CD4-positive, alpha-beta T cell treated with Interferon alpha-2 for 1 hour (primary cell): ENCODE measurements at regions not wholly inside any gene's neighbourhood (a gene's known extent, or its start where the extent isn't known, plus 50 kb on each side); places are given as distances from the start of the nearest gene placed in this dataset.

Experiments used
- DNase-seq, 2 donors: peaks; one replicate each; pipeline ENCODE4 v3.0.0-alpha.2; 2020 to 2022

DNA sequence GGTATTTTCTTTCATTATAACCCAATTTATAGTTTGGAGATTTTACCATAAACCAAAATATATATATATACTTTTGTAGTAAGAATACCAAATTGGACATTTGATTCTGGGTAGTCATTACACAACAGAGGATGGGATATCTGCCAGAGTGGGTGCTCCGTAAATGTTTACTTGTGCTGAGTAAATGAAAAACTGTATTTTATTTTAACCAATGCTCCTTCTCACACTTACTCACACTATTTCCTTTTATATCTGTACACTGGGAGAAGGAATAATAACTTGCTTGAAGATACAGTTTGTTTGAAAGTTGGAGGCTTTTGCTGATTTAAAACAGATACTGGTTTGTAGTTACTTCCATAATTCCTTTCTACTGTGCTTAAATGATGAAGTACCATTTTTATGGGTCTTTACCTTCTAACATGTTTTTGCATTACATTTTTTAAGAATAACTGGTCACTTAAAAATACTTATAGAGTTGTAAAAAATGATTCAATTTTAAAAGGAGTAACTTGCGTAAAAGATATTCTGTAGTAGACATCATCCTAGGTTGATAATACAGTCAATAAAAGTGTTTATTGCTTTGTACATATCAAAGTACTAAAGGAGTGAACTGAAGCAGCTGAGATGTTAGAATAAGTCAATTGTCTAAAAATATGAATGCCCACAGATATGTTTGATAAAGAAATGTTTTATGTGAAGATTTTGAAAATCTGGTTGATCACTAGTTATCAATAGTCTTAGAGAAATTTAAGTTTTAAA is 411.7 kb downstream of the UTRN start:
- DNase-seq: no peak

DNA sequence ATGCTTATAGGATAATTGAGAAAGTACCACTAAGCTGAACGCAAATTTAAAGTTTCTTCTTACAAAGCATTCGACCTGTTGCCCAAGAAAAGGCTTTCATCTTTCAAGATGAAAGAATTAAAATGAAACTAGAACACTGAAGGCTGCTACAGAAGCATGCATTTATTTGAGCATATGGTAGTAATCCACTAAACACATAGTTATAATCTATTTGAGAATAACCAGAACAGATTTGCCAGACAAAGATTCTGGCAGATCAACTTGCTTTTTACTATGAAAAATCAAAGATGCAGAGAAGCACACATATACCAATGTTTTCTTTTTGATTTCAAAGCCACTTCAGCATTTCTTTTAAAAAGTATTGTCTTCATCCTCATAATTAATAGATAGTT is 412.2 kb downstream of the UTRN start:
- no peak for DNase-seq

DNA sequence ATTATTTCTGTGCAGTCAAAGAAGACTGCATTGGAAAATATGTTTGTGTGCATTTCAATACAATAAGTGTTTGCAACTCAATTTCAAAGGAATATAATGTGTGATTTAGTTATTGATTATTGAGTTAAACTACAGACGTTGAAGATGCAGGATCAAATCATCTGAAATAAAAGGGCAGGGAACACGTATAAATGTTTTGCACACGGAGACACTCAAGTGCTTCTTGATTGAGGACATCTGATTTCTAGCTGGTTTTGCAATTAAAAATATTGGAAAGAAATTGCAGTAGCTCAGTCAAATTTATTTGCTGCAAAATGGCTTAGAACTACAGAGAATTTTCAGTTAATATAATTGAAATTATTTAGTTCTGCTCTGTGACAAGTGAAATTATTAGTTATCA is 412.7 kb downstream of the UTRN start:
- DNase-seq: no peak

DNA sequence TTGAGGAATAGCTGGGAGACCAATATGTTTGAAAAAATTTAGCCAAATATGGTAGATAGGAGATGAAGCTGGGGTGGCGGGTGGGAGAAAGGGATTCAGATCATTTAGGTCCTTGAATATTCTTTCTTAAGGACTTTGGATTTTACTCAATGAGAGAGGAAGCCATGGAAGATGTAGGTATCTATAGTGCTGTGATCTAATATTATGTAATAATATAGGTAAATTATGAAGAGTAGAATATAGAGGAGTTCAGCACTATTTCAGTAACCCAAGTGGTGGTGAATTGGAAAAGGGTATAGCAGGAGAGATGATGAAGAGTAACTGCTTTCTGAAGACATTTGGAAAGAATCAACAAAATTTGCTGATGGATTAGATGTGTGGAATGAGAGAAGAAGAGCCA is 417.6 kb downstream of the UTRN start:
- DNase-seq: no peak

DNA sequence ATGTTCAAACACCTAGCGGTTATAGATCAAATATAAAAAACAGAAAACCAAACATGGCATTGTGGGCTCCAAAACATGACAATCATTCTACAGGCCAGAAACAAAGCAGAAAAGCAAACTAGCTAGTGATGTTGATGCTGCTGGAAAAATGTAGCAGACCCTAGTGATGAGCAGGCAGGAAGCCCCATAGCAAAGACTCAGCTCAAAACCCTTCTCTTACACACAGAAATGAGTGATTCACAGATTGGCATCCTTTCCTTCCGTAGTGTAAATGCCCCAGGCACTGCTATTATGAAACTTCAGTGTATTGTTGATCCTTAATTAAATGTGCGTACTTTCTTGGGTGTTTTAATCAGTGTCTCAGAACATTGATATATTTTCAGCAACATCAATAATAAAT is 425.1 kb downstream of the UTRN start:
- no peak for DNase-seq

DNA sequence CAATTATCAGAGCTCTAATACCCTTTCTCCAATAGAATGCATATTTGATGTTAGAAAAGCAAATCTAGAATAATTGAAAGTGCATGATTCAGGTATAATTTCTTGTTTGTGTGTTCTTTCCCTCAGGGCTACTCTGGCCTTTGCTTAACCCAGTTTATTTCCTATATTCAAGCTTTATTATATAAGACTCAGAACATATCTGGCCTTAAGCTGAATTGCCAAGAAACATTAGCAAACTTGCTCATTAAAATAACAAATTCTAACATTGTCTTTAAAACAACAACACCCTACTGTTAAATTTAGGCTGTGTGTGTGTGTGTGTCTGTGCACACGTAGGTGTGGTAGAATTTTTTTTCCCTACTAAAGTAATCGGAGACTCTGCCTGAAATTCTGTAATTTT is 426.5 kb downstream of the UTRN start:
- no peak for DNase-seq

DNA sequence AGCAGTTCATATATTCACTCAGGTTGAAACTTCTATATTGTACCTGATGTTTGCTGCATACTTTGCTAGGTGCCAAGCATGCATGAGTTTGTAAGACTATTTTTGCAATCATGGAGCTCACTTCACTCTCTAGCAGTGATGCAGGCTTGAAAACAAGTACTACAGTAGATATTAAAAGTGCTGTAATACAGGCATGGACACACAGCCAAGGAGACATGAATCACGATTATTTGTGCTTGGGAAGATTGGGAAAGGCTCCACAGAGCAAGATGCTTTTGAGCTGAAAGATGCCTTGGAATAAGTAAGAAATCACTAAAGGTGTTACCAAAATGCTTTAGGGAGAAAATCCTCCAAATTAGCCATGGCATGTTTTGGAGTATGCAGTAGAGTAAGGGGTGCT is 427.4 kb downstream of the UTRN start:
- DNase-seq: no peak

DNA sequence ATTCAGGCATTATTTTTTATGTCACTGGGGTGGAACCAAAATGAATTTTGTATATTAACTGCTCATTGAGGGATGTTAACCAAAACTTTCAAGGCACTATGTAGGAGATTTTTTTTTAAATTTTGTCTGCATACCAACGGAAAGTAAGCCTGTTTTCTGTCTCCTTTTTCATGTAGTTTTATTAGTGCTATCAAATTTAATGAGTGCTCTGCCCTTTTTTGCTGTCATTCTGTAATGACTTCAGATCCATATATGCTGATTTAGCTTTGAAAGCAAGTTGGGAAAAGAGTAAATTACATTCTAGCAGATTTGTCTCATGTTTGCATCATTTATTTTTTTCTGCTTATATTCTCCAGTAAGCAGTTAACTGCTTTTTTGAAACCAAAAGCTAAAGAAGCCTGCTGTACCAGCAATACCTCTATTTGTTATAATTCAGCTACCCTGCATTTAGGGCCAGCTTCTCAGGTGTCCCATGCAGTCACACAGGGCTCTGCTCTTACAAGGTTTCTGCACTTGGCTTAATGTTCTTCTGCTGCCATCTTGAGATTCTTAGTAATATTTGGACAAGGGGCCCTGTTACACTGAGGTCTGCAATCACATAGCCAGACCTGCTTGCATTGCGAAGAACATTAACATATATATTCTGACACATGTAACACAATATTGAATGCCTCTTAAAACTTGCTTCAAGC is 429.0 kb downstream of the UTRN start:
- DNase-seq: no peak

DNA sequence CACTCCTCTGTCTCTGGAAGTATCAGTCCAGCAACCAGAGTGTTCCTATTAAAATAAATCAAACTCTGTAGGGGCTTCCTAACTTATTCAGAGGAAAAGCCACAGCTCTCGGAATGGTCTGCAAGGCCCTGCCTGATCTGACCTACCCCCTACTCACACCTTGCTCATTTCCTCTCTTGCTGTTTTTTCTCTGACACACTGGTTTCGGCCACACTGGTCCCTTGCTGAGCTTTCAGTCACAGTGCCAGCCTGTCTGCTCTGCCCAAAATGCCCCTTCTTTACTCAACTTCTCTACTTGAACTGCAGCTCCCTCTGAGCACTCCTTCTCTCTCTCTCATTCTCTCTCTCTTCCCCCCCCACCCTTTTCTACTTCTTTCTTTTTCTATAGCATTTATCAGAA is 430.2 kb downstream of the UTRN start:
- DNase-seq: no peak

DNA sequence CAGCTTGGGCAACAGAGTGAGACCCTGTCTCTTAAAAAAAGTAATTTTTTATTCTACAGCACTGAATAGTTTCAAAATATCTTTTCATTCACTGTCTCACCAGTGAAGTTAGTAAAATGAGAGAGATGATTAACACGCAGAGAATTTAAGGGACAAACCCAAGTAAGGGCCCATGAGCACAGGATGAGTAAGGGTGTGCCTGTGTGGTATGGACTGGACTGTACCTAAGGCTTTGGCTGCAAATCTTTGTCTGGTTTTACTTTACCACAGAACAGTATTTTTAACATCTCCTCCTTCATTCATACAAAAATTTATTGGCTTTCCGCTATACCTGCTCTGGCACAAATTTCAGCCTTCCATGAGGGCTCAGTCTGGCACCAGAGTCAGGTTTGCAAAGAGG is 433.3 kb downstream of the UTRN start:
- no peak for DNase-seq

DNA sequence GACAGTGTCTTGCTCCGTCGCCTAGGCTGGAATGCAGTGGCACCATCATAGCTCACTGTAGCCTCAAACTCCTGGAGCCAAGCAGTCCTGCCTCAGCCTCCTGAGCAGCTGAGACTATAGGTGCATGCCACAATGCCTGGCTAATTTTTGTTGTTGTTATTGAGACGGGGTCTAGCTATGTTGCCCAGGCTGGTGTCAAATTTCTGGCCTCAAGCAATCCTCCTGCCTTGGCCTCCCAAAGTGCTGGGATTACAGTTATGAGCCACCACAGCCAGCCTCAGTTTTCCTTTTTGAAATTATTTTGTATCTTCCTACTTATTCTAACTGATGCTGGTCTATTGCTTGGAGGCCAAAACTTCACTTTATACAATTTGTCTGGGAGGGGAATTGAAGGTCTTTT is 436.1 kb downstream of the UTRN start:
- DNase-seq: no peak

DNA sequence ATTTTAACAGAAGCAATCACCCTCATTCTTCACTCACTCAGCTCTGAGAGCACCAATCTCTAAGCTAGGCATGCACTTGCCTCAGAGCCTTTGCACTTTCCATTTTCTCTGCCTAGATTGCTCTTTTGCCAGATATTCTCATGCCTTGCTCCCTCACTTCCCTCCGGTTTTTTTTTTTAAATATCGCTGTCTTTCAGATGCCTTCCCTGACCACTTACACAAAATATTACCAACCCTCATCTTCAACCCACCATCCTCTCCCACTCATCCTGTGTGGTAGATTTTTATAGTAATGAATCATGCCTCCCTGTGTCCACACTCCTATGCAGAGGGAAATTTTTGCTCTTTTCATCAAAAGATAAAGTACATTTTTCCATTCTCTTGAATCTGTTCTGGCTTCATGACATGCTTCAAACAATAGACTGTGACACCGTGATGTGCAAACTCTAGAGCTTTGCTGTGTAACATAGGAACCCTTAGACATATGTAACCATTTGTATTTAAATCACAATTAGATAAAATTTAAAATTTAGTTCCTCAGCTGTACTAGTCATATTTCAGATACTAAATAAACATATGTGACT is 437.1 kb downstream of the UTRN start:
- DNase-seq: no peak

DNA sequence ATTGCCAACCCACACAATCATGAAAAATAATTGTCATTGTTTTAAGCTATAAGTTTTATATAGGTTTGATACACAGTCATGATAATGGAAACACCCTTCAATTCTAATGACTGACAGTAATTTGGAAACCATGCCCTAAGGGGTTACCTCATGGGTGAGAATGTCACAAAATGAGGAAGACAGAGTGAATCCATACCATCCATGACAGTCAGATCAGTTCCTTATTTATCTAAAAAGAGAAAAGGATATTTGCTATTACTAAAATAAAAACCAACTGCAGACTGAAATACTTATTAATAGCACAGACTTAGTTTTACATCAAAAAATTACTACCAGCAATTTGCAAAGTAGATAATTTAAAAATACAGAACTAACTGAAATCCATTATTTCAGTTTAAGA is 437.8 kb downstream of the UTRN start:
- DNase-seq: no peak

DNA sequence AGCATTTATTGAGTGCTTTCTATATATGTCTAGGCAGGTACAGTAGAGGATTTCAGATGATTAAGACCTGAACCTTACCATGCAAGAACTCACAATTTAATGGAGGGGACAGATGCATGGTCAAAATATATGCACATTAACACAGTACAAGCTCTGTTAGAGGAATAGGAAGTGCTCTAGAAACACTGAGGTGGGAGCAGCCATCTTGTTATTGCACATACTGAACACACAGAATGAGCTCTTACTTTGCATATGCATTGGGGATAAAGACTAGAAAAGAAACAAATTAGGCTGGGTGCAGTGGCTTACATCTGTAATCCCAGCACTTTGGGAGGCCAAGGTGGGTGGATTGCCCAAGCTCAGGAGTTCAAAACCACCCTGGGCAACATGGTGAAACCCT is 438.3 kb downstream of the UTRN start:
- DNase-seq: no peak

DNA sequence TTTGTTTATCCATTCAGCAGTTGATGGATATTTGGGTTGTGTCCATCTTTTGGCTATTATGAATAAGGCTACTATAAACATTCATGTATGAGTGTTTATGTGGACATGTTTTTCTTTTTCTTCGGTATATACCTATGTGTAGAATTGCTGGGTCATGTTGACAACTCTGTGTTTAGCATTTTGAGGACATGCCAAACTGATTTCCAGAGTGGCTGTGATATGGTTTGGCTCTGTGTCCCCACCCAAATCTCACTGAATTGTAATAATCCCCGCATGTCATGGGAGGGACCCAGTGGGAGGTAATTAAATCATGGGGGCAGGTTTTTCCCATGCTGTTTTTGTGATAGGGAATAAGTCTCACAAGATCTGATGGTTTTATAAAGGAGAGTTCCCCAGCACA is 439.7 kb downstream of the UTRN start:
- DNase-seq: no peak

DNA sequence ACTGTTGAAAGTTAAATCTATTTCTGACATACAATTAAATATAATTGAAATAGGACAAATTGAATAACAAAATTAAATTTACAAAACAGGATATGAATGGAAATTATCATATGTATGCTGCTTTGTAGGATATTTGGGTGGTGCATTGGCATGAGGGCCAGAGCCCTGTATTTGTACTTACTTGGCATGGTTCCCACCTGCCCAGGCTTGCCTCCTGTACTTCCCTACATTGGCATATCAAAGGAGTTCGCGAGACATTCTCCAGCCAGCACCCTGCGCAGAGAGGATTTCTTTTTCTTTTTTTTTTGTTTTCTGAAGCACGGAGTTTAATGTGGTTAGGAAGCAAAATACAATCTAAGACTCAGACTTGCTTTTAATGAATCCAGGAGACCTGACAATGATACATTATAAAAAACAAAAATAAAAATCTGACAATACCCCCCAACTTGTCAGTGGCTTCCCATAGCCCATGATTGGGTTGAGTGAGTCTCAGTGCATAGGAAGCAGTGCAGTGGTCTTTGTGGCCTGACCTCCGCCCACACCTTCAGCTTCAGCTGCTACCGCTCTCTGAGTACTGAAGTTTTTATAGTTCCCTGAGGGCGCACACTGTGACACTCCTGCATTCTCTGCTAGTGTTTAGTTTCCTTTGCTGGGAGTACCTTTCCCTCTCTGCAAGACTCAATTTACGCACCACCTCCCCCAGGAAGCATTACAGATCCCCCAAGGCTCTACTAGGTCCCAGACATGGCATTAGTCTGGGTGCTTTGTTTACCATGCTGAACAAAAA is 440.8 kb downstream of the UTRN start:
- DNase-seq: no peak

DNA sequence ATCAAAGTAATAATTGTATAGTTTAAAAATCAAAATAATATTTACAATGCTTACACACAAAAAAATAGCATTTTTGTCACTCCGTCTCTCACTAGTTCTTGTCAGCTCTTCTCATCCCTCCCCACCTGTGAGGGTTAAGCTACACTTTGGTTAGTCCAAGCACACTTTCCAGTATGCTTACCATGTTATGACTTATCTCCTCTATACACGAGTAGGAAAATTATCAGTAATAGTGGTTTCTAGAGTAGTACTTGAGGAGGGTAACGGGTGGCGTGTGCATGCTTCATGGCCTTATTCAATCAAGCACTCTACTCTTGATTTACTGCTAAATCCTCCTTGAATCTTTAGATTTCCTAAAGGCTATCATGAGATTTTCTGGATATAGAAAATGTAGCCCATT is 443.7 kb downstream of the UTRN start:
- DNase-seq: no peak

DNA sequence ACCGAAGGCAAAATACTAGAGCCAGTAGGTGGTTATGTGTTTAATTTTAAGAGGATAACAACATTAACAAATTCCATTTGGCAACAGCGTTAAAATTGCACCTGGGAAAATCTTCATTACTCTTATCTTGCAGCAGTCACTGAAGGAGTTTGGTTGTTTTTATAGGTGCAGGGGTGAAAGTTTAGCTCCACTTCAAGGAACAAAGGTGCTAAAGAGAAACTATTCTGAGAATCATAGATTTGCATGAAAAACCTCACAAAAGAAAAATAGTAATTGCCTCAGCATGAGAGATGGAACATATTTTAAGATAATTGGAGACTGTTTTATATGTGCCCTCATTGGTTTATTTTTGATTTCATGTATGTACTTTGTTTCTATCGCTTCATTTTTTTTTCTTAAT is 444.4 kb downstream of the UTRN start:
- DNase-seq: no peak

DNA sequence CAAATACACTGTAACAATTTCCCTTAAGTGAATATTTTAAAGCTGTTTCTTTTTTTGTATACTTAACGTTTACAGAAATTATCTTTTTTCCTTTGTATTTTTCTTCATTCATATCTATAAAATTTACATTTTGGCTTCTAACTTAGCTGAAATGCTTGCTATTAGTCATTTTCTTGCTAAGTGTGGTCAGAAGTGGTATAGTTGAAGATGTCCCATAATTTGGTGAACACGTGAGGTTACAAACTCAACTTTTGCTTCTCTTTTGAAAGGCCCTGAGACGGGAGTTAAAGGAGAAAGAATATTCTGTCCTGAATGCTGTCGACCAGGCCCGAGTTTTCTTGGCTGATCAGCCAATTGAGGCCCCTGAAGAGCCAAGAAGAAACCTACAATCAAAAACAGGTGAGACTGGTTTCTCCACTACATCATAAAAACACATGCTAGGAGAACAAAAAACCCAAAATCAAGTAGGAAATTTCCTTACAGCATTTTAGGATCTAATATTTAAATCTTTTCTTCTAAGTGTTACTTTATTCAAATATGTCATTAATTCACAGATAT is 445.0 kb downstream of the UTRN start:
- DNase-seq: no peak

DNA sequence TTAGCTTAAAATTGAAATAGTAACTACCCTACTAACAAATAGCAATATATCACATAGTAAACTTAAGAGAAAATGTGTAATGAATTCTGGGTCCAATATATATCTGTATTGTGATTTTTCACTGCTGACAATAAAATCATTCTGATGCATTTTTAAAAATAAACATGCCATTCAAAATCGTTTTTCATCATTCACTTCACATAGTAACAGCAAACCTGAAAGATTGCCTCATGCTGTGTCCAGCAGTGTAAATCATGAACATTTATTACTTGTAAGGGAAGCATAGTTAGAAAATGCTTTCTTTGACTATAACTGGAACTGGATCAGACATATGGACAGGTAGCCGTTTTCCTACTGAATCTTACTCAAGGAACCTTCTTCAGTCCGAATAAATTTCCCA is 446.1 kb downstream of the UTRN start:
- DNase-seq: no peak

DNA sequence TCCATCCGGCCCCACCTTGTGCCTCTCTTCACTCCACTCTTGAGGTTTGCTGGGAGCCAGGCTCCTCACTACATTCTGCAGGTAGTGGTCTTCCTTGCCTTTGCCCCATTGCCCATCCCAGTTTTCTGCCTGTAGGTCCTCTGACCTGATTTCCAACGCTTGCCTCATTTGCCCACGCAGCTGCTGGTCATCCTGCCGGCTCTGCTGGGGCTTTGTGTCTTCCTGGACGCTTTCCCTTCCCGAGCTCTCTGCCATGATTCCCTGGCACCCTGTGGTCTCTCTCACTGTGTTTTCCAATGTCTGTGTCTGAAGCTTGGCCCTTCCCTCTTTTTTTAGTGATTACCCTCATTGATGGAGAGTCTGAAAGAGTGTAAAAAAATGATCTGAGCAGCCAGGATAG is 451.6 kb downstream of the UTRN start:
- DNase-seq: no peak

DNA sequence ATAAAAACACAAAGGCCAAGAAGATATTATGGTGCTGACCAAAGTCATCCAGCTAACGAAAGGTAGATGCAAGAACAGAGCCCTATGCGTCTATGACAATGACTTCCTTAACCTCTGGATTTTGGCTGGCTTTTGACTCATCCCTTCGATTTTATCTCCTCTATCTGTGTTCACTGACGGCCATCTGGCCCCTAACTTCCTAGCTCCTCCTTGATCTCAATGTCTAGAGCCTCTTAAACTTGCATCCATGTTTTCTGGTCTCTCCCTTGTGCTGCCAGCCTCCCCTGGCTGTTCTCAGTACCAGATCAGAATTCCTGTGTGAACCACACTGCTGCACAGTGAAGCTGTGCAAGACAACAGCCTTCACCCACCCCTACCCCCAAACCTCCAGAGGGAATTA is 452.9 kb downstream of the UTRN start:
- no peak for DNase-seq

DNA sequence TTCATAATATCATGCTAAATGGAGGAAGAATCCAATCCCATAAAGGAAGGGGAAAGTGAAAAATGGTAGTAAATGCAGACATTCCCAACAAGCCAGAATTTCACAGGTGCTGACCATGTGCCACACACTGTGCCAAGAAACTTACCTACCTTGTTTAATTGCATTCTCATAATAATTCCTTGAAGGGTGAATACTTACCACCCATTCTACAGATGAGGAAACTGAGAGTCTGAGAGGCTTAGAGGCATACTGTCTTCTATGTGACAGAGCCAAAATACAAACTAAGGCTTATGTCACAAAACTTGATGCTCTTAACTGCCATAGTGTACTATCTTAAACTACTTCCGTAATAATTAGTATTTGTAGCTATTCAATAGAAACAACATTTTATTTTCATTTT is 454.7 kb downstream of the UTRN start:
- DNase-seq: no peak
